GM13977 (cell line): ENCODE measurements at regions not wholly inside any gene's neighbourhood (a gene's known extent, or its start where the extent isn't known, plus 50 kb on each side); places are given as distances from the start of the nearest gene placed in this dataset.

Experiments used
- DNase-seq: peaks from one replicate; pipeline ENCODE4 v3.0.0; 2012; ENCODE audit warnings: low spot score
- CTCF ChIP-seq: IDR thresholded peaks from 2 replicates; pipeline ENCODE4 v1.5.1; 2012; ENCODE audit warnings: mild to moderate bottlenecking, control low read depth; ENCODE audit not compliant: insufficient read depth; ENCODE audit errors: extremely low read depth, missing control alignments
- in situ Hi-C: fragments of 300-500 bp; cut with MboI; formaldehyde crosslinking; loops from one replicate; pipeline ENCODE4 v1.12.0; 2022; ENCODE audit warnings: low sequenced_read_pairs, low pct_unique_long_range_greater_than_20kb, mixed read lengths, inconsistent platforms; ENCODE audit not compliant: unreplicated experiment

- no peak for DNase-seq
- in situ Hi-C loops = no loop called here
- TF ChIP-seq CTCF = no peak
These were observed 63.4 kb downstream of the CRPPA start for GRCh38 chr7:16357921-16358320.

- in situ Hi-C loops = no loop called here
- no peak for DNase-seq
- TF ChIP-seq CTCF = no peak
These were observed 63.9 kb downstream of the CRPPA start for GRCh38 chr7:16357474-16357873.

GRCh38 chr7:16356301-16356958 lies 64.9 kb downstream of the CRPPA start:
- in situ Hi-C loops = no loop called here
- no peak for DNase-seq
- no peak for TF ChIP-seq CTCF

- in situ Hi-C loops = no loop called here
- TF ChIP-seq CTCF = no peak
- no peak for DNase-seq
These were observed 66.8 kb downstream of the CRPPA start for GRCh38 chr7:16354573-16354972.

- no peak for DNase-seq
- TF ChIP-seq CTCF = no peak
- in situ Hi-C loops = no loop called here
These were observed 68.1 kb downstream of the CRPPA start for GRCh38 chr7:16353226-16353625.

- DNase-seq = no peak
- no peak for TF ChIP-seq CTCF
- in situ Hi-C loops = no loop called here
These were observed 70.7 kb downstream of the CRPPA start for GRCh38 chr7:16350634-16351033.
